Caco-2 (cell line): ENCODE measurements at regions not wholly inside any gene's neighbourhood (a gene's known extent, or its start where the extent isn't known, plus 50 kb on each side); places are given as distances from the start of the nearest gene placed in this dataset.

Experiments used
- BruUV-seq: library from RNA; stranded (reverse); fragments of 400-500 nt; replicated peaks from 2 replicates; lab custom pipeline; 2021; lab: Mats Ljungman, UMichigan
- CTCF ChIA-PET: fragments of 300-600 bp; sonication (Branson Sonifier 250); formaldehyde crosslinking; loops from one replicate; lab custom pipeline; 2022; ENCODE audit warnings: antibody characterized with exemption; lab: Charles Lee
- POLR2A ChIA-PET: fragments of 300-600 bp; sonication (Branson Sonifier 250); formaldehyde crosslinking; loops from one replicate; lab custom pipeline; 2022; ENCODE audit warnings: antibody characterized with exemption; lab: Charles Lee
- DNase-seq, 2 experiments: peaks; one replicate each; pipeline versions ENCODE4 v3.0.0 to v3.0.0-alpha.2; 2020 to 2022
- H3K27me3 ChIP-seq: replicated peaks from 2 replicates; pipeline ENCODE4 v1.6.0; 2011; ENCODE audit warnings: low read length; ENCODE audit not compliant: control insufficient read depth, insufficient read depth
- H3K36me3 ChIP-seq: 2 replicates; pipeline ENCODE4 v1.5.1; 2011; ENCODE audit warnings: low read length; ENCODE audit not compliant: control insufficient read depth, insufficient read depth
- H3K4me1 ChIP-seq: fragments of 250-450 bp; sonication (Bioruptor Pico); 2 replicates; pipeline ENCODE4 v1.5.1; 2020; ENCODE audit warnings: mild to moderate bottlenecking
- H3K4me3 ChIP-seq: 2 replicates; pipeline ENCODE4 v1.5.1; 2011; ENCODE audit warnings: low read depth, mild to moderate bottlenecking, control low read depth, low read length
- H3K9me3 ChIP-seq: fragments of 250-450 bp; sonication (Bioruptor Pico); 2 replicates; pipeline ENCODE4 v1.5.1; 2020; ENCODE audit warnings: mild to moderate bottlenecking, moderate library complexity
- H3K27ac Mint-ChIP-seq: one replicate; pipeline ENCODE4 v1.8.0; 2022; ENCODE audit warnings: mixed read lengths; ENCODE audit not compliant: unreplicated experiment
- H3K27me3 Mint-ChIP-seq: one replicate; pipeline ENCODE4 v1.8.0; 2022; ENCODE audit warnings: mixed read lengths; ENCODE audit not compliant: insufficient read depth, unreplicated experiment
- H3K36me3 Mint-ChIP-seq: one replicate; pipeline ENCODE4 v1.8.0; 2022; ENCODE audit warnings: mild to moderate bottlenecking, mixed read lengths; ENCODE audit not compliant: insufficient read depth, unreplicated experiment
- H3K4me1 Mint-ChIP-seq: one replicate; pipeline ENCODE4 v1.8.0; 2022; ENCODE audit warnings: low read depth, mixed read lengths; ENCODE audit not compliant: unreplicated experiment
- H3K4me3 Mint-ChIP-seq: one replicate; pipeline ENCODE4 v1.8.0; 2022; ENCODE audit warnings: mild to moderate bottlenecking, moderate library complexity, mixed read lengths; ENCODE audit not compliant: unreplicated experiment
- H3K9me3 Mint-ChIP-seq: one replicate; pipeline ENCODE4 v1.8.0; 2022; ENCODE audit warnings: mixed read lengths; ENCODE audit not compliant: unreplicated experiment
- intact Hi-C: fragments of 100-400 bp; cut with micrococcal nuclease; formaldehyde crosslinking; loops from one replicate; pipeline ENCODE4 v1.10.0; 2022; ENCODE audit not compliant: unreplicated experiment
- TF ChIP-seq, protein P1 (sequence below), 2 experiments: fragments of 200-600 bp in 1 of 2; IDR thresholded peaks; 1 replicate in 1 of 2; 2 replicates in 1 of 2; pipeline versions ENCODE4 v1.5.1 to v1.8.0; 2011 to 2022; ENCODE audit warnings: antibody characterized with exemption in 1 of 2, control low read depth in 1 of 2, inconsistent platforms in 1 of 2, low read depth in 1 of 2, low read length in 1 of 2, mild to moderate bottlenecking in 1 of 2, moderate library complexity in 1 of 2; ENCODE audit not compliant: insufficient read depth in 1 of 2, severe bottlenecking in 1 of 2, unreplicated experiment in 1 of 2

DNA sequence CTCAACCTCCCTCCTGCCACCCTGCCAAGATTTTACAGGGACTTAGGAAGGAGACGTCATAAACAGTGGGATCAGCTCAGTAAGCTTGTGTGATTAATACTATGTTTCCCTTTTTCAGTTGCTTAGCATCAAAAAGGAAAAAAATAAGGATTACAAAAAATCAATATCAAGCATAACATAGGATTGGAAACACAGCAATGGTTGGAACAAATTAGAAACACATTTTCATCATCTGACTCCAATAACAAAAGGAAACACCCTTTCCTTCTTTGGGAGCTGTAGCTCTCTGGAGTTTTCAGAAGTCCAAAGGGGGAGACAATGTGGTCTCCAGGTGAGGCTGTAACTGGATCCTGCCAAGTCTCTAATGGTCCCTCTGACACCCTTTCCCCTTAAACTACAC, 233.4 kb downstream of the B3GLCT start:
- intact Hi-C loops, result no loop called here
- Histone ChIP-seq H3K4me3 (no peak overlapping the region), H3K27me3 (no peaks in the 10 kb centered on the region), H3K36me3 (no peaks in the 10 kb centered on the region), H3K9me3 (no peaks in the 10 kb centered on the region), H3K4me1 (peaks cover 6% of the 10 kb centered on the region; the same call in 1 of the 2 replicates)
- peaks cover 7% of the 10 kb centered on the region for H3K4me1 Mint-ChIP-seq
- no peaks in the 10 kb centered on the region for H3K36me3 Mint-ChIP-seq
- H3K27ac Mint-ChIP-seq, result no peak overlapping the region
- no peak for DNase-seq
- CTCF ChIA-PET, result interaction anchor here (1.0 to 1.4 kb wide), 2 partner anchors 9 to 105 kb away, joined by 3 to 4 read pairs; no protein-coding TSS in a partner anchor
- TF ChIP-seq, protein P1, sequence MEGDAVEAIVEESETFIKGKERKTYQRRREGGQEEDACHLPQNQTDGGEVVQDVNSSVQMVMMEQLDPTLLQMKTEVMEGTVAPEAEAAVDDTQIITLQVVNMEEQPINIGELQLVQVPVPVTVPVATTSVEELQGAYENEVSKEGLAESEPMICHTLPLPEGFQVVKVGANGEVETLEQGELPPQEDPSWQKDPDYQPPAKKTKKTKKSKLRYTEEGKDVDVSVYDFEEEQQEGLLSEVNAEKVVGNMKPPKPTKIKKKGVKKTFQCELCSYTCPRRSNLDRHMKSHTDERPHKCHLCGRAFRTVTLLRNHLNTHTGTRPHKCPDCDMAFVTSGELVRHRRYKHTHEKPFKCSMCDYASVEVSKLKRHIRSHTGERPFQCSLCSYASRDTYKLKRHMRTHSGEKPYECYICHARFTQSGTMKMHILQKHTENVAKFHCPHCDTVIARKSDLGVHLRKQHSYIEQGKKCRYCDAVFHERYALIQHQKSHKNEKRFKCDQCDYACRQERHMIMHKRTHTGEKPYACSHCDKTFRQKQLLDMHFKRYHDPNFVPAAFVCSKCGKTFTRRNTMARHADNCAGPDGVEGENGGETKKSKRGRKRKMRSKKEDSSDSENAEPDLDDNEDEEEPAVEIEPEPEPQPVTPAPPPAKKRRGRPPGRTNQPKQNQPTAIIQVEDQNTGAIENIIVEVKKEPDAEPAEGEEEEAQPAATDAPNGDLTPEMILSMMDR (IDR thresholded peaks at IDR 0.05; ENCODE audit: insufficient read depth in 1 of 2, low read depth in 1 of 2, low read length in 1 of 2, severe bottlenecking in 1 of 2, unreplicated experiment in 1 of 2), result no peak
- BruUV-seq, result no TSS peak
- H3K27me3 Mint-ChIP-seq, result peaks cover 3% of the 10 kb centered on the region
- H3K9me3 Mint-ChIP-seq, result no peaks in the 10 kb centered on the region
- H3K4me3 Mint-ChIP-seq, result no peak overlapping the region
- POLR2A ChIA-PET, result no interaction called here

DNA sequence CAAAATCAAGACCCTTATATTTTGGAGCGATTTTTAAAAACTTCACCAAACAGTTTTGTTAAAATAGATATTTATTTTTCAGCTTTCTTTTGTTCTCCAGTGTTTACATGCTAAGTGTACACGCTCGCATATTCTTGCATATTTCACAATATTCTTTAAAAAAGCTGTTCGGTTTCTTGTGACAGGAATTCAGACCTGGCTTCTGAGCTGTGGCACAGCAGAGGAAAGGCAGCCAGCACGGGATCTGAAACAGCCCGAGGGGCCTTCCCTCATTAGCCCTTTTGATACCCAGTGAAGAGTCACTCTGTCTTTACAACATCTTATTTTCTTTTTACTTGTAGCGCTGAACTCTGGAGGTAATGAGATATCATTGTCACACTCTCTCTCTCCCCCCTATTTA, 234.0 kb downstream of the B3GLCT start:
- H3K27me3 ChIP-seq, result no peaks in the 10 kb centered on the region
- CTCF ChIA-PET, result interaction anchor here (0.6 to 1.4 kb wide), 3 partner anchors 9 to 105 kb away, joined by 3 to 4 read pairs (median 3); no protein-coding TSS in a partner anchor

GRCh38 chr13:31434613-31435012, 234.8 kb downstream of the B3GLCT start:
- Histone ChIP-seq H3K9me3 (no peaks in the 10 kb centered on the region), H3K36me3 (no peaks in the 10 kb centered on the region), H3K4me1 (peaks cover 6% of the 10 kb centered on the region; the same call in 1 of the 2 replicates), H3K4me3 (no peak overlapping the region), H3K27me3 (no peaks in the 10 kb centered on the region)
- Mint-ChIP-seq H3K4me3 (no peak overlapping the region), H3K4me1 (peaks cover 7% of the 10 kb centered on the region), H3K36me3 (no peaks in the 10 kb centered on the region), H3K27me3 (peaks cover 3% of the 10 kb centered on the region), H3K27ac (no peak overlapping the region), H3K9me3 (no peaks in the 10 kb centered on the region)
- BruUV-seq, result no TSS peak
- ChIA-PET CTCF (interaction anchor here (0.6 to 1.4 kb wide), 2 partner anchors 10 to 104 kb away, joined by 3 to 4 read pairs; no protein-coding TSS in a partner anchor), POLR2A (no interaction called here)
- DNase-seq, result no peak
- intact Hi-C loops, result no loop called here
- TF ChIP-seq, protein P1 (IDR thresholded peaks at IDR 0.05; ENCODE audit: insufficient read depth in 1 of 2, low read depth in 1 of 2, low read length in 1 of 2, severe bottlenecking in 1 of 2, unreplicated experiment in 1 of 2), result no peak

More for the DNA sequence above, 234.0 kb downstream of the B3GLCT start:
- no TSS peak for BruUV-seq
- no peak overlapping the region for H3K27ac Mint-ChIP-seq
- H3K4me3 Mint-ChIP-seq, result no peak overlapping the region
- no peak overlapping the region for H3K4me3 ChIP-seq
- H3K36me3 Mint-ChIP-seq, result no peaks in the 10 kb centered on the region
- POLR2A ChIA-PET, result no interaction called here
- H3K9me3 ChIP-seq, result no peaks in the 10 kb centered on the region
- H3K4me1 Mint-ChIP-seq, result peaks cover 7% of the 10 kb centered on the region
- TF ChIP-seq, protein P1 (IDR thresholded peaks at IDR 0.05; ENCODE audit: insufficient read depth in 1 of 2, low read depth in 1 of 2, low read length in 1 of 2, severe bottlenecking in 1 of 2, unreplicated experiment in 1 of 2), result no peak
- no peak for DNase-seq
- H3K9me3 Mint-ChIP-seq, result no peaks in the 10 kb centered on the region
- H3K4me1 ChIP-seq, result peaks cover 6% of the 10 kb centered on the region; the same call in 1 of the 2 replicates
- H3K27me3 Mint-ChIP-seq, result peaks cover 3% of the 10 kb centered on the region
- H3K36me3 ChIP-seq, result no peaks in the 10 kb centered on the region
- intact Hi-C loops, result no loop called here
